Transverse colon (tissue), 3 donors: ENCODE measurements at regions not wholly inside any gene's neighbourhood (a gene's known extent, or its start where the extent isn't known, plus 50 kb on each side); places are given as distances from the start of the nearest gene placed in this dataset.
A peak's percentile ranks its signal among the peaks of the same experiment; 100 is the strongest.

Experiments
- CTCF ChIP-seq, 5 experiments: fragments of 200-600 bp in 3 of 5; fragments of 450-650 bp in 2 of 5; sonication (generic) in 3 of 5; IDR thresholded peaks; 1 replicate in 2 of 5; 2 replicates in 3 of 5; pipeline ENCODE4 v1.5.1; 2016 to 2017; ENCODE audit warnings: antibody characterized with exemption in 5 of 5, inconsistent platforms in 3 of 5, mild to moderate bottlenecking in 2 of 5, moderate library complexity in 1 of 5
- EP300 ChIP-seq: sonication (generic); formaldehyde crosslinking; IDR thresholded peaks from one replicate; pipeline ENCODE4 v1.6.1; 2017; ENCODE audit warnings: antibody characterized with exemption, low read depth
- POLR2A ChIP-seq: fragments of 450-650 bp; IDR thresholded peaks from one replicate; pipeline ENCODE4 v1.6.1; 2016; ENCODE audit warnings: antibody characterized with exemption, mild to moderate bottlenecking, moderate library complexity

DNA sequence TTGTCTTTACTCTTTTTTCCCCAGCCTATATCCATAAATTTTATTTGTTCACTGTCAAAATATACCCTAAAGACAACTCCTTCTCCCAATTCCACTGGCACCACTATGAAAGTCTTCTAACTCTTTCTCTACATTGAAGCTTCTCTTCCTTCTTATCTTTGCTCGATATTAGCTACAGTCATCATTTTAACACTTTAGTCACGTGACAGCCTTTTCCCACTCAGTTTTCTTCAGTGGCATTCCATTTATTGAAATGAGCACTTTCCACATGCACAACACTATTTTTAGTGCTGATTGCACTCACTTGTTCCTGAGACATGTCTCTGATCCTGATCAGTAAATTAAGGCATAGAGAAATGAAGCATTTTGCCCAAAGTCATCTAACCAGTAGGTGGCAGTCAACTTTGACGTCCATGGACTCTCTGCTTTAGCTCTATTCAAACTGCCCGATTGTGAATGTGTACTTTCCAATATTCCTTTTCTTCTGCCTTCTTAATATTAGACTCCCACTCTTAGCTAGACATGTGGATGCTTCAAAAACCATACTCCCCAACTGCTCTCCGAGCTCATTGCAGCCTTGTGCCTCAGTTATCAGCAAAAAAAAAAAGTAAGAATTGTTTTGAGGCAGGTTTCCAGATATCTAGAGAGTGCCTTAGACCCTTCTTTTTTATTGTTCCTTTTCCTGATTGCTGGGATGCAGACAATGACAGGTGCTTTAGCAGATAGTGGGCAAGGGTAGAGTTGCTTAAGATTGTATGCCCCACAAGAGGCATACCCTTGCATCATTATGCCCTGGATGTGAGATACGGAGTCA, 394.4 kb upstream of the ADGRL3 start:
- TF ChIP-seq POLR2A (no peak), CTCF (IDR thresholded peaks at IDR 0.05) (peak in 3 of 5 experiments; percentile 35 to 41 (median 38)), EP300 (no peak)
